HG02840 (cell line): ENCODE measurements at regions not wholly inside any gene's neighbourhood (a gene's known extent, or its start where the extent isn't known, plus 50 kb on each side); places are given as distances from the start of the nearest gene placed in this dataset.

Experiments
- ATAC-seq: cut with Tn5 transposase; IDR thresholded peaks from one replicate; pipeline ENCODE4 v1.9.1; 2021; ENCODE audit warnings: mild to moderate bottlenecking, moderate library complexity, moderate number of reproducible peaks; ENCODE audit not compliant: unreplicated experiment, low FRiP score

DNA sequence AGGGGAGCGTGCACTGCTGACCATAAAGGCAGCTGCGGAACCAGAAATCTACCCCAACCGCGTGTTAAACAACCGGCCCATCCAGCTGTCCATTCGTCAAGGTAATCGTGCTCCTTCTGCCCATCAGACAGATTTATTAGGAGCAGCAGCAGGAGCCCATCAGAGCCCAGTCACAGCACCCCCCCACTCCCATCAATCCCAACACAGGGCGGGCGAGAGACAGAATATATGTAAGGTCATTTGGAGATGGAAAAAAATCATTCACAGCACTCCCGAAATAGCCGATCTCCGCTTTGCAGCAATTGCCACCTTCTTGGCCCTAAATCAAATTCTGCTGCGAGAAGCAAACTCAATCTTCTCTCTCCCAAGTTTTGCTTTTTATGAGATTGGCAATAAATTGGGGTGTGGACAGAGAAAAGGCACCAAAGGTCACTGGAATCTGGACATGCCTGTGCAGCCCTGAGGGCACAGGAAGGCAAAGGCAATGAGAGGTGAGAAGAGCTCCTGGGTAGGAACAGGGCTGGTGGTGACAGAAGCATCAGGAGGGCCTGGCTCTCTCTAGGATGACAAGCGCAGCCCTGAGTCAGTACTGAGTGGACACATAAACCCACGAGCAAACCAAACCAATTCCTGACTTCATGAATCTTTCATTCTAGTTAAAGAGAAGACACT lies 145.0 kb upstream of the ZMIZ1 start:
- ATAC-seq = no peak

DNA sequence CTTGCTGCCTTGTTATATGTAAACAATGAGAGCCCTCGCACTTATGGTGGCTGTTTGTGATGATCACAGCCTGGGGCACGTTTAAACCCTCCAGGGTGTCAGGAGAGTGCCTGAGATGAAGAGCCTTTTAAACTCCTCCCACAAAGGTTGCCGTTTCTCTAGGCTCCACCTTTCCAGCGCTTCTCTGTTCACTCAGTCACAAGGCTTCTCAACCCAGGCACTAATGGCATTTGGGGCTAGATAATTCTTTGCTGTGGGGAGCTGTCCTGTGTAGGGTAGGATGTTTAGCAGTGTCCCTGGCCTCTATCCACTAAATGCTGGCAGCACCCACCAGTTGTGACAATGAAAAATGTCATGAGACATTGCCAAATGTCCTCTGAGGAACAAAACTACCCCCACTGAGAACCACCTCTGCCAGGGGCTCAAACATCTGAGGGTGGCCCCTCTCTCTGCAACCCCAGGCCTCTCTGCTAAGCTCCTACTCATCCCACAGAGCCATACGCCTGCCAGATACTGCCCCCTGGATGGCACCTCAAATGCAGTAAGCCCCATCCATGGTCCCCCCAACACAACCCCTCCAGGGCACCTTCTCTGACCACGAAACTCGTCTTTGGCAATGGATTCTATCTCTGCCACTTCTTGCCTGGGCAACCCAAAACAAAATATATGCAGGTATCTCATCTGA lies 144.3 kb upstream of the ZMIZ1 start:
- no peak for ATAC-seq

DNA sequence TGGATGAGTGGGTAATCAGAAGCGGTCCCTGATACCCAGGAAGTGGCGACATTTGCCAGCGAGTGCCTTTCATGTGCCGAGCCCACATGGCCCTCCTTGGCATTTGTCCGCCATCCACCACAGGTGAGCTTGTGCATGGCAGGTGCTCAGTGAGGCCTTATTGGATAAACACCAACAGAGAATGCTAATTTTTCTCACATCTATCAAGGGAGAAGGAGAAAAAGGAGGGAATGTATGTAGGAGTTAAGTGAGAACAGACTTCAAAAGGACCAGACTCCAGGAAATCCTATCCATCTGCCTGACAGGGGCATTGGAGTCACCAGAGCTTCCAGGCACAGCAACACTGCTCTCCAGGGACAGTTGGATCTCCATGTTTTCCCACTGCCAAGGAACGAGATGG lies 143.5 kb upstream of the ZMIZ1 start:
- no peak for ATAC-seq

DNA sequence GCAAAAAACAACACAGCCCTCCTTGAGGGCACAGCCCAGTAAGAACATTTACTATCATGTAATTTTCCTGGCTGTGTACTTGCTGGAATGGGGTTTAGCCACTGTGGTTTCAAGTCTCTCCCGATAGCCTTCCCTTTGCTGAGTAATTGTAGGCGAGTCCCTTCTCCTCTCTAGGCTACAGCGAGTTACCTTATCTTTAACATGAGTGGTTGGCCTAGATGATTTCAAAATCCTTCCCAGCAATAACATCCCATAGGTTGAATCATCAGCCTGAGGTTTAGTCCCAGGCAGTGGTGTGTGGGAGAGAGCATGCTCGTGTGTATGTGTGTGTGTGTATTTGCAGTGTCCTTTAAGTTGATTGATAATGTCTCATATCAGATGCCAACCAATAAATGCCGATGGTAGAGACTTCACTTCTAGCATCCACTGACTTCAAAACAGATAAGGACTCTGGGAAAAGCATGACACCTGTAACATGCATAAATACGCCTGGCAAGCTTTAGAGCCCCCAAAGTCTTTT lies 142.9 kb upstream of the ZMIZ1 start:
- ATAC-seq = no peak

DNA sequence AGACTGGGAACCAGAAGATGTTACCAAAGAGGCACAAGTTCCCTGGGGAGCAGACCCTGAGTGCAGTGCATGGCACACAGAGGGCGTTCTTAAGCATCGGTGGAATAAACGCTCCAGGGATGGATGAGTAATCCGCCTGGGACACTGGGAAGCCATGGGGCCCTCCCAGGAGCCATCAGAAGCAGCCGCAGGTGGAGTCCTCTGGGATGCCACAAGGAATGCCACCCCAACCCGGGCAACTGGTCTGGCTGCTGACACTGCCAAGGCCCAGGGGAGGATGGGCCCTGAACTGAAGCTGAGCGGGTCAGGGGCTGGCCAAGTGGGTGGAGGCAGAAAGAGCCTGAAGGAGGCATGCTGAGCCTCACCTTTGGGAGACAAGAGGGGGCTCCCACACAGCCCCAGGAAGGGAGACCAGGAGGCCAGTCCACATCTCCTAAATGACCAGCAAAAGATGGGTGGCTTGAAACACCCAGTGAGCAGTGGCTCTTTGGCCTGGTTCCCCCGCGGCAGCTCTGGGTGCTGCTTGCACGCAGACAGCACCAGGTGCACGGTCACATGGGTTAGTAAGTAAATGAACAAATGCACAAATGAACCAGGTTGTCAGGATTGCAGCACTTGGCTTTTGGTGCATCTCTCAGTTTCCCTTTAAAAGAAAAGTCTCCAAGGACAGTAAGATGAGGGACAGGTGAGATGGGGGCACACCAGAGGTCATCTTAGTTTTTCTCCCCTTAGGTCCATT lies 141.3 kb upstream of the ZMIZ1 start:
- no peak for ATAC-seq

DNA sequence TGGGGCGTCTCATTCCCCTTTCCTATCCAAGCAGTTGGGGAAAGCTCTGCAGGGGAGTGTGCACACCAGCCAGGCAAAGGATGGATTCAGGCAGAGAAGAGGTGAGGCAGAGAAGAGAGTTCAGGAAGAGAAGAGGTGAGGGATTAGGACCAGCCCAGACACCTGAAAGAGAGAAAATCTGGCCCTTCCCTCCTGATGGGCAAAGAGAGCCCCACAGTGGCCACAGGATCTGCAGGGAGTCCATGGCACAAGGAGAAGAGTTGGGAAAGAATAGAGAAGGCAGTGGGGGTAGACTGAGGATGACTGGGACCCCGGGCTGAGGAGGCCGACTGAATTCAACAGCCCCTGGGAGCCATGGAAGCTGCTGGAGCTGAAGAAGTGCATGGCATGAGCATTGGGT lies 140.4 kb upstream of the ZMIZ1 start:
- ATAC-seq = no peak

DNA sequence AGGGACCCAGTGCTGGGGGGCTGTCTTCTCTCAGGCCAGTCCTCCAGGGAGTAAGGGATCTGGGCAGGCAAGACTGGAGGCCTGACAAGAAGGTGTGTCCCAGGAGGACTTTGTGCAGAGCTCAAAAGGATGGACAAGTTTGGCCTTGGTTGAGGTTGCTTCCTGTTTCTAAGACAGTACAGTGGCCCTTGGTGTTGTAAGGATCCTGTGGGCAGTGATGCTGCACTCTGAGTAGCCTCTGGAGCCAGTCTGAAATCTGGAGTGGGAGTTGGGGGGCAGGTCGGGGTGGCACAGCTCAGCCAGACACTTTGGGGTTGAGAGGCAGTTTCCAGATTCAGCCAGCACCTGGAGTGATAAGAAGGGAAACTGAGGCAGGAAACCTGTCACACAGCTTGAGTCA lies 139.2 kb upstream of the ZMIZ1 start:
- ATAC-seq = no peak

DNA sequence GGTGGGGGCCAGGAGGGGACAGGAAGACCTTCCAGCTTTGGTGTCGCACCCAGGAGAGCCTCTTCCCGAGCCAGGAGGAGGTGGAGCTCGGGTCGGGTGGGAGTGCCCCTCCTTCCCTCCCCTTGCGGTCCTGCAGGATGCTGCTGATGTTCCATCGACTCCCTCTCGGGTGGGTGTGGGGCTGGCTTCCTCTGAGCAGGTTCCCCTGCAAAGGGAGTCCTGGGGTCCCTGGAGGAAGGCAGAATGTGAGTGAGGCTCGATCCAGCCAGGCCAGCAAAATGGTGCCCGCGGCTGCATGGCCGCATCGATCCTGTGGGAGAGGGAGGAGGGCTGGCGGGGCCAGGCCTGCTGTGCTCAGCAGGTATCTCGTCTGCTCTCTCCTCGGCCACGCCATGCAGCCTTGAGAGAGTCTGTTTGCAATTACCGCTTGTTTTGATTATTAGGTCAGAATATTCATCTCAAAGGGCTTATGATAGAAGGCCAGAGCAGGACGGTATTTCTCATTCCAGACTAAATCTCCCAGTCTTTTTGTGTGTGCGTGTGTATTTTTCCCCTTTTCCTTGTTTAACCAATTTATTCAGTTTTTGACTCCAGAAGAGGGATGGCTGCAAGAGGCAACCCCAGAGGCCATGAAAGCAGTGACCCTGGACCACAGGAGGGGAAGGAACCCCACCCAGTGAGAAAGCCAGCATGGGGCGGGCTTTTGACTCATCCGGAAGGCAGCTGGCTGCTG lies 137.3 kb upstream of the ZMIZ1 start:
- ATAC-seq = no peak

DNA sequence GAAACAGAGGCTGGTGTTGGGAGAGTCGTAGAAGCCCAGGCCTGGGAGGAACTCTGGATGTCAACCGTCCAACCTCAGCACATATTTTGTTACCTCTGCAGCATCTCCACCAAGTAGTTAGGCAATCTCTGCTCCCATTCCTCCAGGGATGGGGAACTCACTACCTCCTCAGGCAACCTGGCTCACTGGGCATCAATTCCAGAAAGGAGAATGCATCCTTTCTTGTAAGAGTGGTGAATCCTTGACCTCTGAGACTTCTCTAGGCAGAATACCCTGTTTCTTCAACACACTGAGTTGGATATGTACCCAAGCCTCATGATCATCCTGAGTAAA lies 136.7 kb upstream of the ZMIZ1 start:
- no peak for ATAC-seq

DNA sequence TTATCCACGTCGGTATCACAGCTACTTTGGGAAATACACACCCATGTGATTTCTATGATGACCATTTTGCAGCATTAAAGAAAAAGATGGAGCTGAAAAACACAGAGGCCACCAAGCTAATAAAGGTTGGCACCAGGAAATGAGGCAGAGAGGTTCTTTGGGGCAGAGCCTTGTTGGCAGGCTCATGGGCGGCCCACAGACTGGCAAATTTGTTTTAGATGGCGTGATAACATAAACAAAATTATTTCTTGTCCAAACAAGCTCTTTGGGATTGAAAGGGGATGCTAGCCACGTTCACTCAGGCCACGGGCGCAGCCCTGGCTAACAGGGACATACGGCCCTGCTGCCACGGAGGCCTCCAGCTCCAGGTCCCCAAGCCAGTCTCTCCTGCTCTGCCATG lies 135.9 kb upstream of the ZMIZ1 start:
- ATAC-seq = no peak

DNA sequence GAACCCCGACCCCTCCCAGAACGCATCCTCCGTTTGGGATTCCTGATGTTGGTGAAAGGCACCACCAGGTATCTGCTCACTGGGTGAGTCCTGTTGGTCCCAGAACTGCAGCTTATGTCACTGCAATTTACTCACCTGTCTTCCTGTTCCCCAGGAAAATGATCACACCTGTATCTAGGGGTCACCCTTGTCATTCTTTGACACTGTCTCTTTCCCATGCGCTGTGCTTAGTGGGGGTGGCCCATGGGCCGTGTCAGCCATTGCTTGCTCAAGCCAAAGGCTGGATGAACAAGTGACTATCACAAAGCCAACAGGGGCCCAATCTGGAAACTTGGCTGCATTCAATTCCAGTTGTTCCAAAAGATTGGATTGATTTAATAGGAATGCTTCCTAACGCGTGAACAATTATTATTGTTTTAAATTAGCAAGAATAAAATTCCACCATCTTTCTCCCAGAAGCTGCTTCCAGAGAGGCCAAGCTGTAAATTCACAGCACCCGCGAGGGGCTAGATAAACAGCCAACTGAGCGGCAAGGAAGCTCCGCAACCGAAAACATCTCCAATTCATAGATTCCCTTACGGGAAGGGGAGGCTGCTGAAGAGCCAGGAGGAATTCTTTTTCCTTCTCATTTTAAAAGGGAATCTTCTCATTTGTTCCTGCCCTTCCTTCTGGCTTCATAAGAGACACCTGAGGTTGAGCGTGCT lies 134.8 kb upstream of the ZMIZ1 start:
- ATAC-seq = no peak

DNA sequence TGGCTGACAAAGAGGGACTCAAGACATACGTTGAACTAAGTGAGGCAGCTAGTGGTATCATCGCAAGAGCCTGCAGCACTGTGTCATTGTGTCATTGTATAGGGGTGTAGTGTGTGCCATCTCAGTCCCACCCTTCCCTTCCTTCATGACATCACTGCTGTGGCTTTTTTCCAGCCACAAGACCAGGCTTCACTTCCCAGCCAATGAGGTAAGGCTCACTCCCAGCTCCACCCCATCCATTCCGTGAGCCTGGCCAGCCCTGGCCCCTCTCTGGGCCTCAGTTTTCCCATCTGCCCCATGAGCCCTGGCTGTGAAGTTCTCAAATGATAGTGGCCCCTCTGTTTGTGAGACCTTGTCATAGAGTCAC lies 134.3 kb upstream of the ZMIZ1 start:
- no peak for ATAC-seq

DNA sequence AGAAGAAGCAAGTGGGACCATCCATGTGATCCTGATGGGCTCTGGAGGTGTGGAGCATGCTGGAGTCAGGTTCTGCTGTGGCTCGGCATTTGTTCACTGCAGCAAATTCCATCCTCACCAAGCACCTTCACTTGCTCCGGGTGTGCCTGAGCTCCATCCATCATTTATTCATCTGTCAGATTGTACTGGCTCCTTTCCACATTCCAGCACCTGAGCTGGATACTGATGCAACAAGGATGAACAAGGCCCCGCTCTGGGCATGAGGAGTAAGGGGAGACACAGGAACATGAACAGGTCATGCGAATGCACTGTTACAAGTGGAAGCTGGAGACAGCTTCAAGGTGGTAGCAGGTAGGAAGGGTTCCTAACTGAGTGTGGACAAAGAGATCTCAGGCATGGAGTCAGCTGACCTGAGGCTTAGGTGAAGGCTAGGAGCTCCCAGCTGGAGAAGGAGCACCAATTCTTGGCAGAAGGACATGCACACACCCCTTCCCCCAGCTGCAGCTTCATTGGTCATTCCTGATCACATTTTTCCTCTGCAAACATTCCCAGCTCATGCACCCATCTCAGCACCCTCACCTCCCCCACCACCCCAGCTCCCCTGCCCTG lies 133.7 kb upstream of the ZMIZ1 start:
- ATAC-seq = no peak

DNA sequence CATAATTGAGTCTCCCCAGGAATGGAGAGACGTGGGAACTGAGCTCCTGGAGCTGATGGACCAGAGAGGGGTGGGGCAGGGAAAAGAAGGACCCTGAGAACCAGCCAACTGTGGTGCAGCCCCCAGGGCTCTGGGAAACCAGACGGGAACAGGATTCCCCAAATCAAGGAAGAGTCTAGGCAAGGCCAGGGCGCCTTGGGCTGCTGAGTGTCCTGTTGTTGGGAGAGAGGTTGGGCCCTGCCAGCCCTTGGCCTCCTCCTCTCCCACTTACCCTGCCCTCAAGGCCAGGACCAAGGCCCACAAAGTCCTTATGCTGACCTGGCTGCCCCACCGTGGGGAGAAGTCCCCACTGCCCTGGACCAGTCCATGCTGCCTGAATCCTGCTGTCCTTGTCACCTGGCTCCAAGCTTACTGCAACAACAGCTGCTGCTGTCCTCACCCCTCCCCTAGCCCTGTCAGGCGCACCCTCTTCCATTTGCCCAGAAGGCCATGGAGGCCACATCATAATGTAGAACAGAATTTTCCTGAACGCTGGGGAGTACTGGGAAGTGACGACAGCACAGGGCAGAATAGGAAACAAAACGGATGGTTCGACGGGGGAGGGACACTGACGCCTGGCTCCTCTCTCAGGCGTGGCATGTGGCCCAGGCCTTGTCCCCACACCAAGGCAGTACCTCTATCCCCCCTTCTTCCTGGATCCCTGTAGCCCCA lies 132.9 kb upstream of the ZMIZ1 start:
- ATAC-seq = no peak

DNA sequence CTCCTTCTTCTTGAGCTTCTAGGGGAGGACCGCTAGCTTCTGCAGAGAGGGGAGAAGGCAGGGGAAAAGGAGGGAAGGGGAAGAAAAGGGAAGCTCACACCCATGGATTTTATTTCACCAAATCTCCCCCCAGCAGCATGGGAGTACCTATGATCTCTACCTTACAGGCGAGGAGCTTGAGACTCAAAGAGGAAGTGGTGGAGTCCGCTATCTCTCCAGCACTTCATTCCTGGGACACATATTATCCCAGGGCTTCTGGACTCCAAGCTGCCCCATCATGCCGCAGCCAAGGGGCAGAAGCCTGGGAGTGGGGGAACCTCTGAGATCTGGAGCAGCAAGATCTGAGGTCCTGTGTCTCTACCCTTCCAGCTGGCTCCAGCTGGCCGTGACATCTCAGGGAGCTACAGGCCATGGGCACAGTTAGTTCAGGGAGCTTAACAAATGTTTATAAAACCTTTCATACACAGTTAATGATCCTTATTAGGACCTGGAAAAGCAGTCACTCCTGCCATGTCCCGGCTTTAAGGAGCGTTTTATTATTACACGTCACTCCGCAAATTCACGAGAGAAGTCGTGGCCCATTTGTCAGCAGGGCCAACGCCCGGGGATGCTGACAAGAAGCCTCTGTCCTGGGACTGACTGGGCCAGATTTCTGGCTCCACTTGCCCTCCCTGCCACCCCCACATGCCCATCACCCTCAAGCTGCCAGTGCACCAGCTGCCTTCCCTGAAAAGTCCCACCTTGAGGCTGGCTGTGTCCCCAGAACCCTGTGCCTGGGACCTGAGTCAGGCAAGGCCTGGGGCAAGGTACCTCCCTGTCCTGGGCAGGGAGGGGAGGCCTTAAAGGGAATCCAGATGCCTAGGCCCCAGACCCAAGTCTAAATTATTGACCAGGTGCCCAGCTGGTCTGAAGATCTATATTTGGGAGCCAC lies 132.1 kb upstream of the ZMIZ1 start:
- ATAC-seq = no peak

DNA sequence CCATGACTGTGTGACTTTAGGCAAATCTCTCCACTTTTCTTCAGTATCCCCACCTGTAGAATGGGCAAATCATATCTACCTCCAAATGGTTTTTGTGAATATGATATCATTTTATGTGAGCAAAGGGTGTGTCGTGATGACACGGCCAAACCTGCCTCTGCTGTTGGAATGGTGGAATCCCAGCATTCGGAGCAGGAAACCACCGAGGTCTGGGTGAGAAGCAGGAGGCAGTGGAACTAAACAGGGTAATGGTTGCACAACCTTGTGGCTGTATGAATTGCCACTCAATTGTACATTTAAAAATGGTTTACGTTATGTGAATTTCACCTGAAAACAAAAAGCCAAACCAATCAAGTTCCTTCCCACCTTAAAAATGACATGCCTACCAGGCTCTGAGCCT lies 131.4 kb upstream of the ZMIZ1 start:
- ATAC-seq = no peak

DNA sequence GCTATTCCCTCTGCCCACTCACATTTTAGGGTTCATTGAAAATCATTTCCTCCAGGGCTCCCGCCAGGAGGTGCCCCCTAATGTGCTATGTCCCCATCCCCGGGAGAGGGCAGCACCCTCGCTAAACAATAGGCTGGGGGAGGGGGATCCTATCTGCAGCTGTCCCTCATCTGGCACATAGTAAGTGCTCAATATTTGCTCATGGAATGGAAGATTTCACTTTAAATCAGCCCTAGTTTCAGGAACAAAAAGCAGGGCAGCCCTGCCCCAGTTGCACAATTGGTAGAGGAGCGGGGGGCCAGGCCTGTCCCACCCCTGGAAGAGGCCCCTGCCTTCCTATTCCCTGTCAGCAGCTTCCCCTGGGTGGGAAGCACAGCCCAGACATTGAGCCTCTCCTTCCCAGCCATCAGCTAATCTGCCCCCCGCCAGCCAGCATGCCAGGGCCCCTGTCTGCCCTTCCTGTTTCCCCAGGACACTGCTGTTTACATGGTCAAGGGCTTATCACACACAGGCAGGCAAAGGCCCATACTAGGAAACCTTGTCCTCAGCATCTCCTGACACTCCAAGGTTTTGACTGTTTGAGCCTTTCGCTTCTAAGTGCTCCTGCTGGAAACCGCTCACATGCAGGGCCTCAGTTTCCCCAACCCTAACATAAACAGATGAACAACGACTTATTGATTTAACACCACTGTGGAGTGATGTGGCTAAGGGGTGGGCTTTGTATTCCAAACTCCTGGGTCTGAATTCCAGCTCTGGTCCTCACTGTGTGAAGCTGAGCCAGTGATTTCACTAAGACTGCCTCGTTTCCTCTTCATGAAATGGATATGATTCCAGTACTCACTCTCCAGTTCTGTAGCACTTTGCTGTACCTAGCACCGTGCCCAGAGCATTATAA lies 130.7 kb upstream of the ZMIZ1 start:
- no peak for ATAC-seq
